Endothelial cell of umbilical vein (primary cell): ENCODE measurements at regions not wholly inside any gene's neighbourhood (a gene's known extent, or its start where the extent isn't known, plus 50 kb on each side); places are given as distances from the start of the nearest gene placed in this dataset.

Source experiments
- BruUV-seq: library from RNA; stranded (reverse); fragments of 400-500 nt; replicated peaks from 2 replicates; lab custom pipeline; 2021; lab: Mats Ljungman, UMichigan
- CTCF ChIA-PET: fragments of 300-600, 350-600 bp; sonication (Branson Sonifier 250); formaldehyde crosslinking; loops from one replicate; lab custom pipeline; 2021; ENCODE audit warnings: antibody characterized with exemption, inconsistent platforms; lab: Charles Lee
- POLR2A ChIA-PET: fragments of 300-600, 350-600 bp; sonication (Branson Sonifier 250); formaldehyde crosslinking; loops from one replicate; lab custom pipeline; 2021; ENCODE audit warnings: antibody characterized with exemption, inconsistent platforms; lab: Charles Lee
- DNase-seq: peaks from one replicate; pipeline ENCODE4 v3.0.0-alpha.2; 2011; ENCODE audit warnings: low read depth, low spot score
- FAIRE-seq: peaks from 2 replicates; lab custom pipeline; 2011; peaks lifted over from hg19 to GRCh38; lab: Jason Lieb, UNC
- H2AFZ ChIP-seq: 2 replicates; pipeline ENCODE4 v1.6.0; 2012; ENCODE audit warnings: low read depth, low read length, control low read depth, inconsistent platforms
- H3K27ac ChIP-seq: 2 replicates; pipeline ENCODE4 v1.5.1; 2011; ENCODE audit warnings: low read depth, mild to moderate bottlenecking, control low read depth, low read length, moderate library complexity; ENCODE audit not compliant: insufficient read depth
- H3K27me3 ChIP-seq, 2 experiments: 2 replicates each; pipeline versions ENCODE4 v1.6.0 to v1.6.1; 2011; ENCODE audit warnings: low read length in 2 of 2, mixed read lengths in 1 of 2; ENCODE audit not compliant: control insufficient read depth in 2 of 2, insufficient read depth in 2 of 2
- H3K36me3 ChIP-seq, 2 experiments: 2 replicates in 1 of 2; 3 replicates in 1 of 2; pipeline ENCODE4 v1.5.1; 2011; ENCODE audit warnings: low read length in 2 of 2, mild to moderate bottlenecking in 1 of 2, moderate library complexity in 1 of 2; ENCODE audit not compliant: control insufficient read depth in 2 of 2, insufficient read depth in 2 of 2; ENCODE audit errors: extremely low read depth in 1 of 2
- H3K4me1 ChIP-seq: 3 replicates; pipeline ENCODE4 v1.5.1; 2011; ENCODE audit warnings: mild to moderate bottlenecking, low read length; ENCODE audit not compliant: control insufficient read depth, insufficient read depth; ENCODE audit errors: extremely low read depth
- H3K4me2 ChIP-seq: 2 replicates; pipeline ENCODE4 v1.6.1; 2011; ENCODE audit warnings: low read length, control low read depth, mixed read lengths; ENCODE audit not compliant: insufficient read depth
- H3K4me3 ChIP-seq, 3 experiments: fragments of 200-600 bp in 1 of 3; sonication (generic), shearing (Covaris generic) in 1 of 3; replicated peaks in 1 of 3; 2 replicates each; pipeline ENCODE4 v1.5.1; 2011 to 2016; ENCODE audit warnings: control low read depth in 3 of 3, low read length in 3 of 3, mild to moderate bottlenecking in 2 of 3, inconsistent platforms in 1 of 3, low read depth in 1 of 3, moderate library complexity in 1 of 3; ENCODE audit not compliant: insufficient read depth in 1 of 3
- H3K79me2 ChIP-seq: 2 replicates; pipeline ENCODE4 v1.6.0; 2012; ENCODE audit warnings: low read length, inconsistent platforms; ENCODE audit not compliant: control insufficient read depth, insufficient read depth
- H3K9ac ChIP-seq: replicated peaks from 2 replicates; pipeline ENCODE3; 2011; ENCODE audit warnings: low read length, control low read depth; ENCODE audit not compliant: insufficient read depth; ENCODE audit errors: extremely low read depth
- H3K9me1 ChIP-seq: replicated peaks from 3 replicates; pipeline ENCODE4 v1.6.0; 2011; ENCODE audit warnings: mild to moderate bottlenecking, low read length; ENCODE audit not compliant: control insufficient read depth, insufficient read depth; ENCODE audit errors: extremely low read depth
- H3K9me3 ChIP-seq: replicated peaks from 2 replicates; pipeline ENCODE4 v1.5.1; 2012; ENCODE audit warnings: low read length, inconsistent platforms; ENCODE audit not compliant: control insufficient read depth, insufficient read depth
- H4K20me1 ChIP-seq: replicated peaks from 2 replicates; pipeline ENCODE3; 2011; ENCODE audit warnings: mild to moderate bottlenecking, low read length; ENCODE audit not compliant: control insufficient read depth, insufficient read depth; ENCODE audit errors: extremely low read depth
- EZH2 ChIP-seq: IDR thresholded peaks from 2 replicates; pipeline ENCODE4 v1.6.1; 2012; ENCODE audit warnings: borderline replicate concordance, low read depth, mild to moderate bottlenecking, moderate library complexity, low read length, inconsistent platforms; ENCODE audit not compliant: severe bottlenecking
- FOS ChIP-seq: IDR thresholded peaks from 2 replicates; pipeline ENCODE4 v1.6.1; 2011; ENCODE audit warnings: mild to moderate bottlenecking, low read length, moderate library complexity, borderline replicate concordance; ENCODE audit not compliant: insufficient read depth
- GATA2 ChIP-seq: IDR thresholded peaks from 2 replicates; pipeline ENCODE4 v1.7.0; 2011; ENCODE audit warnings: low read depth, mild to moderate bottlenecking, moderate library complexity, mixed read lengths, low read length; ENCODE audit not compliant: insufficient read length, insufficient read depth
- JUN ChIP-seq: IDR thresholded peaks from 2 replicates; pipeline ENCODE4 v1.6.1; 2011; ENCODE audit warnings: borderline replicate concordance, low read depth; ENCODE audit not compliant: insufficient read length, insufficient read depth
- POLR2A ChIP-seq: IDR thresholded peaks from 2 replicates; pipeline ENCODE4 v1.6.1; 2012; ENCODE audit warnings: low read depth, mild to moderate bottlenecking, control low read depth, low read length
- dilution Hi-C: fragments of 300-500 bp; cut with MboI; formaldehyde crosslinking; loops from one replicate; pipeline ENCODE4 v1.15.0; 2019; ENCODE audit warnings: low sequenced_read_pairs; ENCODE audit not compliant: extremely low pct_ligation_motif_present
- intact Hi-C: fragments of 100-400 bp; cut with micrococcal nuclease; formaldehyde crosslinking; loops from one replicate; pipeline ENCODE4 v1.10.0; 2022
- TF ChIP-seq, protein P1 (sequence below): IDR thresholded peaks from 2 replicates; pipeline ENCODE4 v1.6.1; 2011; ENCODE audit not compliant: insufficient read depth, insufficient read length
- TF ChIP-seq, protein P2 (sequence below), 2 donors: IDR thresholded peaks; 1 replicate in 1 of 2; 2 replicates in 1 of 2; pipeline ENCODE4 v1.5.1; 2011; ENCODE audit warnings: low read length in 2 of 2, mild to moderate bottlenecking in 2 of 2, moderate library complexity in 2 of 2, control low read depth in 1 of 2, inconsistent platforms in 1 of 2, low read depth in 1 of 2; ENCODE audit not compliant: insufficient read depth in 1 of 2; ENCODE audit errors: extremely low read depth in 1 of 2

GRCh38 chr14:89521988-89522387, 105.0 kb upstream of the FOXN3 start:
- H3K27ac ChIP-seq = no peak overlapping the region
- H3K4me1 ChIP-seq = no peaks in the 10 kb centered on the region
- POLR2A ChIA-PET = no interaction called here
- FAIRE-seq (no peak), DNase-seq (no peak)
- dilution Hi-C loops (no loop called here), intact Hi-C loops (no loop called here)
- H3K9me1 ChIP-seq = no peaks in the 10 kb centered on the region
- H4K20me1 ChIP-seq = no peaks in the 10 kb centered on the region
- H3K9ac ChIP-seq = no peak overlapping the region
- H3K79me2 ChIP-seq = no peaks in the 10 kb centered on the region
- no peaks in the 10 kb centered on the region for H3K27me3 ChIP-seq
- no TSS peak for BruUV-seq
- H3K4me2 ChIP-seq = no peak overlapping the region
- CTCF ChIA-PET = interaction anchor here (1.0 kb wide), 1 partner anchor 12 kb away, joined by 3 read pairs; no protein-coding TSS in a partner anchor
- H3K36me3 ChIP-seq = no peaks in the 10 kb centered on the region
- no peak overlapping the region for H3K4me3 ChIP-seq
- no peaks in the 10 kb centered on the region for H3K9me3 ChIP-seq
- TF ChIP-seq GATA2 (no peak), JUN (no peak), EZH2 (no peak)
- no peak overlapping the region for H2AFZ ChIP-seq

- no peak overlapping the region for H3K9ac ChIP-seq
- dilution Hi-C loops = no loop called here
- ChIA-PET CTCF (no interaction called here), POLR2A (no interaction called here)
- H3K27ac ChIP-seq = no peak overlapping the region
- DNase-seq = no peak
- H3K9me1 ChIP-seq = no peaks in the 10 kb centered on the region
- BruUV-seq = no TSS peak
- intact Hi-C loops = no loop called here
- H3K79me2 ChIP-seq = no peaks in the 10 kb centered on the region
- no peak overlapping the region for H2AFZ ChIP-seq
- no peak overlapping the region for H3K4me3 ChIP-seq
- no peaks in the 10 kb centered on the region for H4K20me1 ChIP-seq
- TF ChIP-seq, protein P1, sequence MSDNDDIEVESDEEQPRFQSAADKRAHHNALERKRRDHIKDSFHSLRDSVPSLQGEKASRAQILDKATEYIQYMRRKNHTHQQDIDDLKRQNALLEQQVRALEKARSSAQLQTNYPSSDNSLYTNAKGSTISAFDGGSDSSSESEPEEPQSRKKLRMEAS = no peak
- TF ChIP-seq POLR2A (no peak), FOS (no peak), EZH2 (no peak), JUN (no peak)
- TF ChIP-seq, protein P2, sequence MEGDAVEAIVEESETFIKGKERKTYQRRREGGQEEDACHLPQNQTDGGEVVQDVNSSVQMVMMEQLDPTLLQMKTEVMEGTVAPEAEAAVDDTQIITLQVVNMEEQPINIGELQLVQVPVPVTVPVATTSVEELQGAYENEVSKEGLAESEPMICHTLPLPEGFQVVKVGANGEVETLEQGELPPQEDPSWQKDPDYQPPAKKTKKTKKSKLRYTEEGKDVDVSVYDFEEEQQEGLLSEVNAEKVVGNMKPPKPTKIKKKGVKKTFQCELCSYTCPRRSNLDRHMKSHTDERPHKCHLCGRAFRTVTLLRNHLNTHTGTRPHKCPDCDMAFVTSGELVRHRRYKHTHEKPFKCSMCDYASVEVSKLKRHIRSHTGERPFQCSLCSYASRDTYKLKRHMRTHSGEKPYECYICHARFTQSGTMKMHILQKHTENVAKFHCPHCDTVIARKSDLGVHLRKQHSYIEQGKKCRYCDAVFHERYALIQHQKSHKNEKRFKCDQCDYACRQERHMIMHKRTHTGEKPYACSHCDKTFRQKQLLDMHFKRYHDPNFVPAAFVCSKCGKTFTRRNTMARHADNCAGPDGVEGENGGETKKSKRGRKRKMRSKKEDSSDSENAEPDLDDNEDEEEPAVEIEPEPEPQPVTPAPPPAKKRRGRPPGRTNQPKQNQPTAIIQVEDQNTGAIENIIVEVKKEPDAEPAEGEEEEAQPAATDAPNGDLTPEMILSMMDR (IDR thresholded peaks at IDR 0.05; ENCODE audit: extremely low read depth in 1 of 2, insufficient read depth in 1 of 2, low read depth in 1 of 2, low read length in 2 of 2) = no peak
- H3K4me1 ChIP-seq = no peaks in the 10 kb centered on the region
- H3K9me3 ChIP-seq = no peaks in the 10 kb centered on the region
- H3K27me3 ChIP-seq = no peaks in the 10 kb centered on the region
- no peaks in the 10 kb centered on the region for H3K36me3 ChIP-seq
- no peak for FAIRE-seq
- no peak overlapping the region for H3K4me2 ChIP-seq
Observed at GRCh38 chr14:89519040-89519439, 102.0 kb upstream of the FOXN3 start.
